GM03348 (cell line): ENCODE measurements at regions not wholly inside any gene's neighbourhood (a gene's known extent, or its start where the extent isn't known, plus 50 kb on each side); places are given as distances from the start of the nearest gene placed in this dataset.

Experiments
- DNase-seq: peaks from one replicate; pipeline ENCODE4 v3.0.0; 2012; ENCODE audit warnings: low spot score

DNA sequence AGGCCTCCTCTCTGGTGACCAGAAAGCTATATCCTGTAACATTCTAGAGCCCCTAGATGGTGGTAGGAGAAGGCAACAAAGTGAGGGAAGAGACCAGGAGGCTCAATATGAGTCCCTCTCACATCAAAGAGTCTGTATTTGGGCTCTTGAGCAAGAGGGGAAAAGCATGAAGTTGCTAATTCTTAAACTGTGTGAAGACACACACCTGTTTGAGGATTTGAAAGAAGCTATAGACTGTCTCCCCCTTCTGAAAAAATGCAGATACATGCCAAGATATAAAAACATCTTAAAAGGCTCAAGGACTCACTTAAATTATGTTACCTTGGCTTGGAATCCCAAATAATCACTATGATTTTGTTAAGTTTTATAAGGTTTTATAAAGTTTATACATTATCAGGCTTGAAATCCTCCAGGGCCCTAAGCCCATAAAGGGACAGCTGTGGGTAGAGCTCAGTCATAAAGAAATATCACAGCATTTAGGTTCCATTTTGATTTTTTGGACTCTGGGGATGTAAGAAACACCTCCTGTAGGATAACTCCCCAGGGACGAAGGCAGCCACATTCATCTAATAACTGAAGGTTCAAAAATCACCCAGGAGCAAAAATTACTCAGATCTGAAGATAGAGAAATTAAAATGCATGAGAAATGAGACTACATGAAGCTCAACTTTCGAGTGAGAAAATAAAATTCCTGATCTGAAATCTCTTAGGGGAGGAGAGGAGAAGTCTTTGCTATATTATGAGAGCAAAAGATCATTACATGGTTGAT lies 136.1 kb upstream of the LGALSL start:
- no peak for DNase-seq

DNA sequence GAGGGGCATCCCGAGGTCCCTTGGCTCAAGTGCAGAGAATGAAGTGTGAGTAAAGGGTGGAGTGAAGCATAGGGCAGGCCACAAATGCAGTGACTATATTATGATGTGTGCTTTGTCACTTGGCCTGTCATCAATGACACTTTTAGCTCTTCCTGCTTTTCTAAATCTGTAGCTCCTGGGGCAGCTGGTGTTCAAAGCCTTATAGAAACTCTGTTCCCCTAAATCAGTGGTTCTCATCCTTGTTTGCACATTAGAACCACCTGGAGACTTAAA lies 135.6 kb upstream of the LGALSL start:
- DNase-seq: no peak

DNA sequence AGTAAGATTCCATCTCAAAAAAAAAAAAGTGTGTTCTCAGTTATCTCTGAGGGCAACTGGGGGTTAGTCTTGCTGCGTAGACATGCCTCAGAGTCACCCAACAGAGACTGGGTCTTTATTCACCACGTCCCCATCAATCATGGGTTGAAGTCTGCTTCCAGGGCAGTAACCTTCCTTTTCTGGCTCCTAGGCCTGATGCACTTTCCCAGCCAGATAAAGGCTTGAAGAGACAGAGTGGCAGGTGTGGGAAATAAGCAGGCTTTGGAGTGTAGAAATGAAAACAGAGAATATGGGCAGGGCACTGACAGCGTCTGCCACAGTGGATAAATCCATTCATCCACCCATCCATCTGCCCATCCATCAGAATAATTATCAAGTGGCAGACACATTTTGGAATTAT lies 134.1 kb upstream of the LGALSL start:
- DNase-seq: no peak

DNA sequence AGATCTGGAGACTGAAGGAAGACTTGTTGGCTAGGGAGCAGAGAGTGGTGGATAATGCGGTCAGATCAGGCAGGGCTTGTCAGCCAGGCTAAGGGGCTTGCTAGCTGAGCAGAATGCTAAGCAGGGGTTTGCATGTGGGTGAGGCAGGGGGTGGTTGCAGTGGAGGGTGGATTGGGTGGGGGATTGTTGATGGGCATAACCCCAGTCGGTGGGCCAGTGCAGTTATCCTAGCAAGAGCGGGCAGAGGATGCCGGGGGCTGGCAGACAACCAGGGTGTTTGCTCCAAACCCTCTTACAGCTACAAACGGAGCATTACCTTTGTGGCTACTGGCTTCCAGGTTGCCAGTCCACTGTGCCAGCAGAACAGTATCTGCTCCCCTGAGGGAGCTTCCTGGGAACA lies 131.5 kb upstream of the LGALSL start:
- DNase-seq: no peak

DNA sequence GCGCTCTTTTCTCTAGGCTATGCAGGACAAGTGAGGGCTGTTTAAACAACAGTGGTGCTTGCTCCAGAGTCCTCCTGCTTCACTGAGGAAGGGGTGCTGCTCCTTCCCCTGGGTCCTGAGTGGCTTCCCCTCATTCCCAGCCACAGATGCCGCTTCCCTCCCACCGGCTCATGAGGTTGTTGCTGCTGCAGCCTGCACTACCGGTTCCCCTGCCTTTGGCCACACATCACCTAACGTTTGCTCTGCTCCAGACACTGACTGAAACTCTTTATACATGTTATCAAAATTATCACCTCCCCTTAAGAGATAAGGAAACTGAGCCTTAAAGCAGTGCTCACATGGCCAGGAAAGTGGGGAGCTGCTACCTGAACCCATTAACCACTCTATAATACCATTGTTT lies 130.8 kb upstream of the LGALSL start:
- DNase-seq: no peak

DNA sequence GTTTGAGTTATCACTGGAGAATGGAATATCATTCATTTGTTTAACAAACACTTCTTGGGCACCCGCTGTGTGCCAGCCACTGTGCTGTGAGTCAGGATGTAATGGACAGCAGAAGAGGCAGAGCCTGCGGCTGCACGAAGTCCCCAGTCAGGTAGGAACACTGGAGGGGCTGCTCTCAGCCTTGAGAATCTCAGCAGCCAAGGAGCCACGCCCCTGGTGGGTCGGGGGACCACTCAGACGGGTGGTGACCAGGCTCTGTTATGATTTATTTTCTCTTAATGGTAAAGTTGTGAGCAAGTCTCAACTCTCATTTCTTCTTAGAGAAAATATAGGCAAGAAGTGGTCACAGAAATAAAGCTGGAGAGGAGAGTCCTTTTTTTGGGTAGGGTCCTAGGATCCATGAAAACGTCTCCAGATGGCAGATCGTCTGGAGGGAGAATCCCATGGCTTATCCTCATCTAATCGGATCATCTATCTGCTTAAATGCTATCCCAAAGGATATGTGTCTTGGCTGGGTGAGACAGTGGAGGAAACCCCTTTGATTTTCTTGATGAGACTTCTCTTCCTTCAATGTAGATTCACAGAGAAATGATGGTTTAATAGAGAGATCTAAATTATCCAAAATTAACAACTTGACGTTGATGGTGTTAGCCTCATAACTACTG lies 129.1 kb upstream of the LGALSL start:
- DNase-seq: no peak

DNA sequence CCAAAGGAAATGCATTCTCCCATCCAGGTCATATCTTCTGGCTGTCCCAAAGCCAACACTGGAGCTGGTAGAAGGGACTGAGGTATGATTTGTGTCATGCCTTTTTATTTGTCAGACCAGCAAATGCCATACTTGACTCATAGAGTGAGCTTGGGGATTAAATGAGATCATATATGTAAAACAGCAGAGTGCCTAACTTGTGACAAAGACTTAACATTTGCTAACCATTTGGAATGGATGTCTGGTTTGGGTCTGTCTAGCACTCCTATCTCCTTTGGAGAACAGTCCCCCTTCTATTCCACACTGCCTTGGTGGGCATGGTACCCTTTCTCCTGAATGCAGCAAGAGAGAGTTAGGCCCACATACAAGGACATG lies 128.5 kb upstream of the LGALSL start:
- no peak for DNase-seq

DNA sequence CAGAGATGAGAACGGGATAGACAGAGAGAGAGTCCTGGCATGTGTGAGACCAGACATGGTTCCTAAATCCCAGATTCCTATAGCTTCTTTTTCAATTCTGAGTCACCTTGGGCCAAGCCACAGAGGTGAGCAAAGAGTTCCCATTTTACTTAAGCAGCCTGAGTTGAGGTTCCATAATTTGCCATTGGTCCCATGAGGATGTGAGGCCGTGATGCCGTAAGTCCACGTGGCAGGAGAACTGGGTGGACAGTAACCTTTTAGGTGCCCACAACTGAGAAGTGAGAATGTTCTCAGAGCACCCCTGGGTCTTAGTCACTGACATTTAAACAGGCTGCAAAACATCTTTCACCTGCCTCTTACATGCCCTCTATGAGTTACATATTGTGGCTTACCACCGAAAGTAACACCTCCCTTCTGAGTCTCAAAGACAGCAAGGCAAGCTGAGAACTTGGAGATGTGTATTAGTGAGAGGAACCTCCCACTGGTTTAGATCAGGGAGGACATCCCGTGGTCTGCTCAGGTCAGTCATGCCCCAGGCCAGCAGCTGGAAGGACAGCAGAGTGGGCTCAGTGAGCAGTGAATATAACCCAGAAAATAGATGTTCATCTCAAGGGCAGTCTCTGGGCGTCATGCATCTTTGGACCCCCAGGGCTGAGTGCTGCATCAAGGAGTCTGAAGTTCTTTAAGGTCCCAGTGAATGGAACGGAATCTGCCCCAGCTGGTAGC lies 127.9 kb upstream of the LGALSL start:
- DNase-seq: no peak

DNA sequence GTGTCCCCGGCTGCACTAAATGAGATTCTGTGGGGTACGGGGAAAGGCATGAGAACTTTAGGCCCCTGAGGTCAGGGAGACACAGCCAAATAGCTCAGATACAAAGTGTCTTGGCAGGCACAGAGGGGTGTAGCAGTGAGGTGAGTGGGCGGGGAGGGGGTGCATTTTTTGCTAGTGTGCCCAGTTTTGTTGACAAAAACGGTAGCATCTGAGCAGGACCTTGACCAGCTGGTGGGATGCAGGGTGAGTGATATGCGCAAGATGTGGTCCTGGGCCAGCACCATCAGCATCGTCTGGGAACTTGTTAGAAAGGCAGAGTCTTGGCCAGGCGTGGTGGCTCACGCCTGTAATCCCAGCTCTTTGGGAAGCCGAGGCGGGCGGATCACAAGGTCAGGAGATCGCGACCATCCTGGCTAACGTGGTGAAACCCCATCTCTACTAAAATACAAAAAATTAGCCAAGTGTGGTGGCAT lies 127.3 kb upstream of the LGALSL start:
- DNase-seq: no peak

DNA sequence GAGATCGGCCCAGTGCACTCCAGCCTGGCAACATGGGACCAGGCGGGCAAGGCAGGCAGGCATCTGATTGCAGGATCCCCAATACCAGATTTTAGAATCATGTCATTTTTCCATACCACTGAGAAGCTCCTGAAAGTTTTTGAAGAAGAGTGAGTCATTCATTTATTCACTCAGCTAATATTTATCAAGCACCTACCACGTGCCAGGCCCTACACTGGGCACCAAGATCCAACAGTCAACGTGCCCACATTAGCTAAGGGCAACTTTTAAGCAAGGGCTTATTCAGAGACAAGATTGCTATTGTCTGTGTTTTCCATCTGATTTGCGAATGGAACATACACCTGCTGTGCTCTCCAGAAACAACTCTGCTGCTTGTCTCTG lies 126.8 kb upstream of the LGALSL start:
- no peak for DNase-seq

DNA sequence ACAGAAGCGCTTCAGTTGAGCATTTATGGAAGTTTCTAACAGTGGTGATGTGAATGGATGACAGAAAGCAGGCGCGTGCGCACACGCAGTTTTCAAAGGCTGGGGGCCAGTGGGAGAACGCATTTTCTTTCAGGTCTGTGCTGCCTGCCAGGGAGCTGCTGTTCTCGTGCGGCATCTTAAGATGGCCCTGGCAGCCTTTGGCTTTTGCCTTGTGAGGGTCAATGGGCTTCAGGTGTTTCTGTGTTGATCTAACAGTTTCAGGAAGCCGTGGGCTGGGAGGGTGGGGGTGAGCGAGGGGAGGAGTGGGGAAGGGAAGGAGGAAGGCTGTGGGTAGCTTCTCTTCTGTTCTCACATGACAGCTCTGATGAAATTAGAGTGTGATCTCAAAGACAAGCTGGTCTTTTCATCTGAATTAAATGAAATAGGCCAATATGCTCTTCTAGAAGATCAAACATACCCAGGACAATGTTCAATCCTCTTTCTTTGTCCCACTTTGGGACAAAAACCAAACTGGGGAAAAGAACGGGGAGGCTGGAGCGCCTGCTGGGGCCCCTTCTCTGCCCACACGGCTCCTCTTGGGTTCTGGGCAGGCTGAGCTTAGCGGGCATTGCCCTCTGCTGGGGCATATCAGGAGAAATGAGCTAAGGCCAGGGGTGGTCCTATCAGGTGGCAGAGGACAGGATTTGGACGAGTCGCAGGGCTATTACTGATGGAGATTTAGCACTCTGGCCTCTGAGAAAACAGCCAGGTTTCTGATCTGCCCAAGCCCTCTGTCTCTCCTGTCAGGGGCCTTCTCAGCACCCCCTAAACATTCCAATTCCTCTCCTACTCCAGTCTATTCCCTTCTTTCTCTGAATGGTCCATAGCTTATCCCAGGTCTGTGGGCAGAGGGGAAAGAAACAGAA lies 126.2 kb upstream of the LGALSL start:
- DNase-seq: peak; percentile 23

DNA sequence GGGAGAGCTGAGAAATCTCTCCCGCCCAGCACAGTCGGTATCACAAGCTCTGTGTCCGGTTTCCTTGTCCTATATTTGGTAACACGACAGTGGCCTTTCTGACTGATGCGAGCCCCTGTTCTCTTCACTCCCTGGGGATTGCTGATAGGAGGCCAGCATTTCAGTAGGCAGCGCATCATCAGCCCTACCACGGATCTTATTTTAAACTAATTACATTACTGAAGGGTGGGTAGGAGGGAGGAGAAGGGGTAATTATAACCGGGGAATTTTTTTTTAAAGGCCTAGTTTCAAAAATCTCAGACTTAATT lies 125.6 kb upstream of the LGALSL start:
- no peak for DNase-seq

DNA sequence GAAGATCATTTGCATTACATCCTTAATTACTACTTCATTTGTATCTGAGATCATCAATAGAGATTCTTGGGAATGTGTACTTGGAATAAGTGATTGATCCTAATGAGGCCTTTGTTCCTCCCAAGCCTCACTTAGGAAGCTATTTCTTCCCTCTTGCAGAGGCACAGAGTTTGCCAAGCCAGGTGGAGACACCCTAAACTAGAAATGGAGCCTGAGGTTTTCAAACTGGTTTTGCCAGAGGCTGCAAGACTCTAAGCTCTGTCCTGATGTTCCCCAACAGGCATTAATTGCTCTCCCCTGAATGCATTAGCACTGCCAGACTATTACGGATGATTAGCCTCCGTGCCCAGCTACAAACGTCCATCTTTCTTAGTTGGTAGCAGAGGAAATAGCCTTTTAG lies 125.2 kb upstream of the LGALSL start:
- no peak for DNase-seq

DNA sequence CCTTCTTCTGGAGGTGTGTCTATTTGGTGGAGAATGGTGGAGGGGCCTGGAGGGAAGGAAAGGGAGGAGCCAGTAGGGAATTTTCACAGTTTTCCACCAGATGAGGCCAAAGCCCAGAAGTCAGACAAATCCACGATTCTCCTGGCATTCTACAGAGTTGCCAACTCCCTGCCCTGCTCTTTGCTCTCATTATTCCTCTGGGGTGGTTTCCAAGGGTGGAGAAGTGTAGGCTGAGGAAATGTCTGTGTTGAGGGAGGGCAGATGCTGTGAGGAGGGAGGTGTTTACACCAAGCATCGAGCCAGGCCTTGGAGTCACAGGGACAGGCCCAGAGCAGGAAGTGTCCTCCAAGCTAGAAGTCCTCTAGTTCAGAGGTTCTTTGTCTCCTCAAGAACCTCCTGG lies 124.1 kb upstream of the LGALSL start:
- DNase-seq: peak; percentile 57

DNA sequence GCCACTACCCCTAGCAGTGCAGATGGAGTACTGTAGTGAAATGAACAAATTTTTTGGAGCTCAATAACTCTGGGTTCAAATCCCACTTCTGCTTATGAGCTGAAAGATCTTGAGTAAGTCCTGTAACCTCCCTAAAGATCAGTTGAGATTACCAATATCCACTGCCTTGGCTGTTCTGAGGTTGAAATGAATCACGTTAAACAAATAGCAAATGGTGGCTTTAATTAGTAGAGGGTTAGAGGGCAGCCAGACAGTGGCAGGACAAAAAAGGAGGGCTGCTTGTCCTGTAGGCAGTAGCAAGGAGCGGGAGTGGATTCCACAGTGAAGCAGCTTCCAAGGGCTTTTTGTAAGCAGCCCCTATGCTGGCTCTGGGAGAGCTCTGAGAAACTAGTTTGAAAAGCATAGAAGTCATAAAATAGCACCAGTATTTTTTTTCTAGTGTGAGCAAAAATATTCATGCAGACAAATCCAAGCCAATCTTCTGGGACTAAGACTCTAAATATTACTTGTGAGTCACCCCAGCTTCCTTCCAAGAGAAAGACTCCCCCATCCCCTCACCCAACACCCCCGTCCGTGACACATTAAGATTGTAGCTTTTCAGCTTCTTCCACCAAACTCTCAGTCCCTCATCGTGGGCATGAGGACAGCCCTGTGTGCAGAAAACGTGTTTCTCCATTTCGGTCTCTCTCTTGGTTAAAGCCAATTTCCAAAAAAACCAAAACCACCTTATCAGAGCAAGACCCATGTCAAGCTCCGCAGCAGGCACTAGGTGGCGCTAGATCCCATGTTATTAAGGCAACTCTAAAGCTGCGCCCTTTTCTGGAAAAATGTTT lies 123.5 kb upstream of the LGALSL start:
- DNase-seq: peak; percentile 76

DNA sequence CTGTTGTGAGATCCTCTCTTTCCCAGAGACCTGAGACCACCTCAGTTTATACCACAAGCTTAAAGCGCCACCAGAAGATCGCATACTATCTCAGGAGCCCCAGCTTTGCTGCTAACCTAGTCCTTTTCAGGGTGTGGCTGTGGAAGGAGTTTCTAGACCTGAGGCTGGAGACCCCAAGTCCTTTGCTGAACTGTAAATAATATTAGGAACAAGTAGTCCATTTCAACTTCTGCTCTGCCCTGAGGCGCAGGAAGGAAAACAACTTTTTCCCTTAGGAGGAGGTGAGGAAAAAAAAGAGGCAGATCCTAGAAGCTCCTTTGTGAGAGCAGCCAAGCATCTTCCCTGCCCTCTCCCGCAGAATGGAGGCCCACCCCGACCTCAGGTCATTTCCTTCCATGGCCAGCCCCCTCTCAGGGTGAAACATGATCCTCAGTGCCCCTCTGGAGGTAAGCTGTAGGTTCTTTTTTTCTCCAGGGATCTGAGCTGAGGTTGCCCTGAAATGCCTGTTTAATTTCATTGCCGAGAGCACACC lies 122.8 kb upstream of the LGALSL start:
- DNase-seq: no peak

DNA sequence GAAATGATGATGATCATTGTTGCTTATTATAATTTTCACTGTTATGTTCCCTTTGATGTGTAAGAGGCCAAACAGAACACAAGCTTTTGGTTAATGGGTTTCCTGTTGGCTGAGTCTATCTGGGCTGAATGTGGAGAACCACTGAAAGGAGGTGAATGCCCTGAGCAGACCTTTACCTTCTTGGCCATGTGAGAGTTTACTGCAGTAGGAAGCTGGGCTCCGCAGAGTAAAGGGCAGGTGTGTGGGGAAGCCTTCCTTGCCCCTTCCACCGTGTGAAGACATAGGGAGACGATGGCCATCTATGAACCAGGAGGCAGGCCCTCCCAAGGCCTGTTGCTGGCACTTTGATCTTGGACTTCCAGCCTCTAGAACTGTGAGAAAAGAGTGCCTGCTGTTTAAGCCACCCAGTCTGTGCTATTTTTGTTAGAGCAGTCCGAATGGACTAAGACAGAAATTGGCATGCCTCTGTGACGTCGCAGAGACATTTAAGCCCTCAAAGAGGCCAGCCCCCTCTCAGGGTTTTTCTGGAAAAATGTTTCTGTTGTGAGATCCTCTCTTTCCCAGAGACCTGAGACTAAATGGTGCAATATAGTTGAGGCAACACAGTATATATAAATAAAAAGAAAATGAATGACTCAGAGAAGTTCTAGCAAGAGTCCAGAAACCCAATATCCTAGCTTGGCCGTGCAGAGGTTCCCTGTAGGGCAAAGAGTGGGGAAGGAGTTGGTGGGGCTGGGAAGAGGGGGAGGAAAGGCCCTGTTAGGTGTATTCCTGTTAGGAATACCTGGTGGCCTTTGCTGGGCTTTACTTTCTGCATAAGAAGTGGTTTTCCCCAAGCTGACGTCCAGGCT lies 121.9 kb upstream of the LGALSL start:
- DNase-seq: no peak

DNA sequence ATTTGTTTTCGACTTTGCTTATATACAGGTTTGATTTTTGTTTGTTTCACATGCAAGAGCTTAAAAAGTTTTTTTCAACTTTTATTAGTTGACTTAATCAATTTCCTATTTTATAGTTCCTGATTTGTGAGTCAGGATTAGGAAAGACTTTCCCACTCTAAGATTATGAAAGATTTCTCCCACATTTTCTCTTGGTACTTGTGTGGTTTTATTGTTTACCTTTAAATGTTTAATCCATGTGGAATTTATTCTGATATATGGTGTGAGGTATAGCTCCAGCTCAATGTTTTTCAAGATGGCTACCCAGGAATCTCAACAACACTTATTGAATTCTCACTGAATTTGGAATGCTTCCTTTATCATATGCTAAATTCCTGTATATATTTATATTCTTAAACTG lies 117.8 kb upstream of the LGALSL start:
- no peak for DNase-seq

DNA sequence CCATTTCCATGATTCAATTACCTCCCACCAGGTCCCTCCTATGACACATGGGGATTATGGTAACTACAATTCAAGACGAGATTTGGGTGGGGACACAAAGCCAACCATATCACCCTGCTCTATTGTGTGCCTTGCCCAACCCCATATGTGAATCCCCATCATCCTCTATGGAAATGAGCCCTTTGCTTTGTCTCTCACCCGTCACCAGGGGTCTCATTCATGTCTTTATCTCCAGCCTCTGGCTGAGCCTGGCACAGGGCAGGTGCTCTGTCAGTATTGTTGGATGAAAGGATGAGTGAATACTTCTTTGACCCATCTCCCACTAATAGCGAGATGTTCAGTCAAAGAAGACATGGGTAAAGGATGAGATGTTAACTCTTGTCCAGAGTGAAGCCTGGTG lies 116.6 kb upstream of the LGALSL start:
- DNase-seq: no peak

DNA sequence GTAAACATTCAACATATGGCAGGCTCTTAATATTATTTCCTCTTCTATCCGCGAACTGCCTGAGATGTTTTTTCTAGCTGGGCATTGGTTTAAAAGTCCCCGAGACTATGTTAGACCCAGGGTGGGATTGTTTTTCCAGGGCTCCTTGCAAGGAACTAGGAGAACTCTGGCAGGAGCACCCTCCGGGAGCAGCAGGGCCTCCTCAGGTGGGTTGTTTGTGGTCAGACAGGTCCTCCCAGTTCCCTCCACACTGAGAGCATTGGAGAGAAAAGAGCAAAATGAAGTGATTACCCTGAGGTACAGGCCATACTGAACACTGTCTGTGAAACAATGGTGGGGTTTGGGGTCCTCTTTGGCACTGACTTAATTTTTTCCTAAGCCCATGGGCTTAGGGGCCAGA lies 115.9 kb upstream of the LGALSL start:
- DNase-seq: no peak
